WTC11 (cell line): ENCODE measurements at regions not wholly inside any gene's neighbourhood (a gene's known extent, or its start where the extent isn't known, plus 50 kb on each side); places are given as distances from the start of the nearest gene placed in this dataset.

Experiments used
- ATAC-seq: fragments of 200-7000 bp; cut with Tn5 transposase; 2 replicates; pipeline ENCODE4 v1.10.0; 2021; ENCODE audit warnings: mild to moderate bottlenecking, moderate library complexity
- CTCF ChIA-PET: fragments of 300-600 bp; sonication (Branson Sonifier 250); formaldehyde crosslinking; loops from one replicate; lab custom pipeline; 2021; ENCODE audit warnings: antibody characterized with exemption; lab: Charles Lee
- POLR2A ChIA-PET: fragments of 350-600 bp; sonication (Branson Sonifier 250); formaldehyde crosslinking; loops from one replicate; lab custom pipeline; 2021; ENCODE audit warnings: antibody characterized with exemption; lab: Charles Lee
- DNase-seq: peaks from one replicate; pipeline ENCODE4 v3.0.0; 2021; ENCODE audit warnings: low spot score
- H3K27ac Mint-ChIP-seq: 2 replicates; pipeline ENCODE4 v1.8.0; 2021; ENCODE audit warnings: mixed read lengths
- H3K27me3 Mint-ChIP-seq: 2 replicates; pipeline ENCODE4 v1.8.0; 2021; ENCODE audit warnings: low read depth, mild to moderate bottlenecking, moderate library complexity, mixed read lengths
- H3K36me3 Mint-ChIP-seq: 2 replicates; pipeline ENCODE4 v1.8.0; 2021; ENCODE audit warnings: mixed read lengths
- H3K4me1 Mint-ChIP-seq: 2 replicates; pipeline ENCODE4 v1.8.0; 2022; ENCODE audit warnings: mixed read lengths
- H3K4me3 Mint-ChIP-seq: 2 replicates; pipeline ENCODE4 v1.8.0; 2021; ENCODE audit warnings: mild to moderate bottlenecking, moderate library complexity, mixed read lengths
- H3K9me3 Mint-ChIP-seq: 2 replicates; pipeline ENCODE4 v1.8.0; 2021; ENCODE audit warnings: mixed read lengths
- ATF2 ChIP-seq: sonication (generic); formaldehyde crosslinking; IDR thresholded peaks from 2 replicates; pipeline ENCODE4 v1.8.1; 2022; ENCODE audit warnings: low read depth, missing genetic modification reagents, borderline replicate concordance
- CBFB ChIP-seq: sonication (generic); formaldehyde crosslinking; IDR thresholded peaks from 2 replicates; pipeline ENCODE4 v1.8.1; 2022; ENCODE audit warnings: mild to moderate bottlenecking, low read depth, missing genetic modification reagents
- CREB1 ChIP-seq: sonication (generic); formaldehyde crosslinking; IDR thresholded peaks from 2 replicates; pipeline ENCODE4 v1.8.0; 2023; ENCODE audit warnings: mild to moderate bottlenecking, missing genetic modification reagents
- CREM ChIP-seq: sonication (generic); formaldehyde crosslinking; IDR thresholded peaks from 2 replicates; pipeline ENCODE4 v1.8.1; 2022; ENCODE audit warnings: mild to moderate bottlenecking, missing genetic modification reagents, moderate library complexity
- FOXP1 ChIP-seq: sonication (generic); formaldehyde crosslinking; IDR thresholded peaks from 2 replicates; pipeline ENCODE4 v1.8.0; 2022; ENCODE audit warnings: missing genetic modification reagents, mild to moderate bottlenecking, moderate library complexity, borderline replicate concordance
- GTF2I ChIP-seq: fragments of 250-450 bp; sonication (Bioruptor Pico); conservative IDR thresholded peaks from 2 replicates; pipeline ENCODE4 v1.4.0; 2021; ENCODE audit warnings: mild to moderate bottlenecking
- HMGA2 ChIP-seq: fragments of 250-450 bp; sonication (Bioruptor Pico); IDR thresholded peaks from 2 replicates; pipeline ENCODE4 v1.4.0; 2021; ENCODE audit warnings: mild to moderate bottlenecking, moderate library complexity
- HMGXB4 ChIP-seq: sonication (generic); formaldehyde crosslinking; IDR thresholded peaks from 2 replicates; pipeline ENCODE4 v1.8.1; 2023; ENCODE audit warnings: mild to moderate bottlenecking, moderate library complexity, missing genetic modification reagents
- JUN ChIP-seq: sonication (generic); formaldehyde crosslinking; IDR thresholded peaks from 2 replicates; pipeline ENCODE4 v1.8.0; 2023; ENCODE audit warnings: mild to moderate bottlenecking, missing genetic modification reagents
- MLX ChIP-seq: sonication (generic); formaldehyde crosslinking; IDR thresholded peaks from 2 replicates; pipeline ENCODE4 v1.8.1; 2023; ENCODE audit warnings: mild to moderate bottlenecking, missing genetic modification reagents, moderate library complexity
- NR1H2 ChIP-seq: sonication (generic); formaldehyde crosslinking; IDR thresholded peaks from 2 replicates; pipeline ENCODE4 v1.9.0; 2021; ENCODE audit warnings: mild to moderate bottlenecking, moderate library complexity, missing genetic modification reagents
- RELA ChIP-seq: sonication (generic); formaldehyde crosslinking; IDR thresholded peaks from 2 replicates; pipeline ENCODE4 v1.8.1; 2022; ENCODE audit warnings: missing genetic modification reagents, mild to moderate bottlenecking, borderline replicate concordance
- ZNF396 ChIP-seq: fragments of 250-450 bp; sonication (Bioruptor Pico); IDR thresholded peaks from 2 replicates; pipeline ENCODE4 v1.8.0; 2021; ENCODE audit warnings: mild to moderate bottlenecking, moderate library complexity, borderline replicate concordance
- ZNF512 ChIP-seq: sonication (generic); formaldehyde crosslinking; IDR thresholded peaks from 2 replicates; pipeline ENCODE4 v1.8.1; 2022; ENCODE audit warnings: missing genetic modification reagents, borderline replicate concordance
- TF ChIP-seq, protein P1 (sequence below): sonication (generic); formaldehyde crosslinking; IDR thresholded peaks from 2 replicates; pipeline ENCODE4 v1.8.0; 2023; ENCODE audit warnings: mild to moderate bottlenecking, missing genetic modification reagents
- TF ChIP-seq, protein P2 (sequence below): sonication (generic); formaldehyde crosslinking; IDR thresholded peaks from 2 replicates; pipeline ENCODE4 v1.8.1; 2022; ENCODE audit warnings: mild to moderate bottlenecking, missing genetic modification reagents, moderate library complexity, borderline replicate concordance

- ChIA-PET POLR2A (no interaction called here), CTCF (no interaction called here)
- H3K36me3 Mint-ChIP-seq = peaks cover 6% of the 10 kb centered on the region
- no peak overlapping the region for H3K4me3 Mint-ChIP-seq
- H3K9me3 Mint-ChIP-seq = peaks cover 6% of the 10 kb centered on the region
- no peak overlapping the region for H3K27ac Mint-ChIP-seq
- DNase-seq (no peak), ATAC-seq (no peak)
- peaks cover 4% of the 10 kb centered on the region for H3K4me1 Mint-ChIP-seq
- TF ChIP-seq HMGXB4 (CRISPR knock-in tag) (no peak), GTF2I (no peak), ZNF396 (CRISPR knock-in tag) (no peak), ATF2 (CRISPR knock-in tag) (no peak), MLX (CRISPR knock-in tag) (no peak), HMGA2 (no peak), NR1H2 (CRISPR knock-in tag) (no peak), JUN (CRISPR knock-in tag) (no peak)
- TF ChIP-seq, protein P1, sequence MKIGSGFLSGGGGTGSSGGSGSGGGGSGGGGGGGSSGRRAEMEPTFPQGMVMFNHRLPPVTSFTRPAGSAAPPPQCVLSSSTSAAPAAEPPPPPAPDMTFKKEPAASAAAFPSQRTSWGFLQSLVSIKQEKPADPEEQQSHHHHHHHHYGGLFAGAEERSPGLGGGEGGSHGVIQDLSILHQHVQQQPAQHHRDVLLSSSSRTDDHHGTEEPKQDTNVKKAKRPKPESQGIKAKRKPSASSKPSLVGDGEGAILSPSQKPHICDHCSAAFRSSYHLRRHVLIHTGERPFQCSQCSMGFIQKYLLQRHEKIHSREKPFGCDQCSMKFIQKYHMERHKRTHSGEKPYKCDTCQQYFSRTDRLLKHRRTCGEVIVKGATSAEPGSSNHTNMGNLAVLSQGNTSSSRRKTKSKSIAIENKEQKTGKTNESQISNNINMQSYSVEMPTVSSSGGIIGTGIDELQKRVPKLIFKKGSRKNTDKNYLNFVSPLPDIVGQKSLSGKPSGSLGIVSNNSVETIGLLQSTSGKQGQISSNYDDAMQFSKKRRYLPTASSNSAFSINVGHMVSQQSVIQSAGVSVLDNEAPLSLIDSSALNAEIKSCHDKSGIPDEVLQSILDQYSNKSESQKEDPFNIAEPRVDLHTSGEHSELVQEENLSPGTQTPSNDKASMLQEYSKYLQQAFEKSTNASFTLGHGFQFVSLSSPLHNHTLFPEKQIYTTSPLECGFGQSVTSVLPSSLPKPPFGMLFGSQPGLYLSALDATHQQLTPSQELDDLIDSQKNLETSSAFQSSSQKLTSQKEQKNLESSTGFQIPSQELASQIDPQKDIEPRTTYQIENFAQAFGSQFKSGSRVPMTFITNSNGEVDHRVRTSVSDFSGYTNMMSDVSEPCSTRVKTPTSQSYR (CRISPR knock-in tag) = no peak
- TF ChIP-seq, protein P2, sequence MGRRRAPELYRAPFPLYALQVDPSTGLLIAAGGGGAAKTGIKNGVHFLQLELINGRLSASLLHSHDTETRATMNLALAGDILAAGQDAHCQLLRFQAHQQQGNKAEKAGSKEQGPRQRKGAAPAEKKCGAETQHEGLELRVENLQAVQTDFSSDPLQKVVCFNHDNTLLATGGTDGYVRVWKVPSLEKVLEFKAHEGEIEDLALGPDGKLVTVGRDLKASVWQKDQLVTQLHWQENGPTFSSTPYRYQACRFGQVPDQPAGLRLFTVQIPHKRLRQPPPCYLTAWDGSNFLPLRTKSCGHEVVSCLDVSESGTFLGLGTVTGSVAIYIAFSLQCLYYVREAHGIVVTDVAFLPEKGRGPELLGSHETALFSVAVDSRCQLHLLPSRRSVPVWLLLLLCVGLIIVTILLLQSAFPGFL (CRISPR knock-in tag) = no peak
- no peaks in the 10 kb centered on the region for H3K27me3 Mint-ChIP-seq
Observed at GRCh38 chr2:41321351-41321750, 726.5 kb upstream of the PKDCC start.

DNA sequence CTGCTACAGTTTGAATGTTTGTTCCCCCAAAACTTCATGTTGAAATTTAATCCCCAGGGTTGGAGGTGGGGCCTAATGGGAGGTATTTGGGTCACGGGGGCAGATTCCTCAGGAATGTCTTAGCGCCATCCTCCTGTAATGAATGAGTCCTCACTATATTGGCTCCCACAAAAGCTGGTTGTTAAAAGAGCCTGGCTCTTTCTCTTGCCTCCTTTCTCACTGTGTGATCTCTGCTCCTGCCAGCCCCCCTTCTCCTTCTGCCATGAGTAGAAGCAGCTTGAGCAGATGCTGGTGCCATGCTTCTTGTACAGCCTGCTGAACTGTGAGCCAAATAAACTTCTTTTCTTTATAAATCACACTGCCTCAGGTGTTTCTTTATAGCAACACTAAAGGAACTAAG is 721.0 kb upstream of the PKDCC start:
- Mint-ChIP-seq H3K9me3 (peaks cover 6% of the 10 kb centered on the region), H3K36me3 (peaks cover 6% of the 10 kb centered on the region), H3K27ac (0 out of 2 replicates have a peak overlapping the region, but pooled peaks have one; percentile 70), H3K4me3 (no peak overlapping the region), H3K4me1 (peaks cover 8% of the 10 kb centered on the region), H3K27me3 (no peaks in the 10 kb centered on the region)
- DNase-seq (no peak), ATAC-seq (peak; percentile 93)
- CTCF ChIA-PET = no interaction called here
- POLR2A ChIA-PET = no interaction called here
- TF ChIP-seq CREM = no peak
- no peak for TF ChIP-seq FOXP1 (CRISPR knock-in tag)
- TF ChIP-seq, protein P1 (CRISPR knock-in tag) = no peak
- no peak for TF ChIP-seq HMGXB4 (CRISPR knock-in tag)
- TF ChIP-seq CREB1 = no peak
- TF ChIP-seq GTF2I = no peak
- TF ChIP-seq ZNF512 (CRISPR knock-in tag) = no peak
- no peak for TF ChIP-seq RELA (CRISPR knock-in tag)
- no peak for TF ChIP-seq CBFB
